ENCODE measurements at regions not wholly inside any gene's neighbourhood (a gene's known extent, or its start where the extent isn't known, plus 50 kb on each side); places are given as distances from the start of the nearest gene placed in this dataset.
"Not testable (repeated sequence)": the region's sequence is repeated elsewhere in the genome, so short reads cannot be mapped to it uniquely, and the experiment has no call there.

DNA sequence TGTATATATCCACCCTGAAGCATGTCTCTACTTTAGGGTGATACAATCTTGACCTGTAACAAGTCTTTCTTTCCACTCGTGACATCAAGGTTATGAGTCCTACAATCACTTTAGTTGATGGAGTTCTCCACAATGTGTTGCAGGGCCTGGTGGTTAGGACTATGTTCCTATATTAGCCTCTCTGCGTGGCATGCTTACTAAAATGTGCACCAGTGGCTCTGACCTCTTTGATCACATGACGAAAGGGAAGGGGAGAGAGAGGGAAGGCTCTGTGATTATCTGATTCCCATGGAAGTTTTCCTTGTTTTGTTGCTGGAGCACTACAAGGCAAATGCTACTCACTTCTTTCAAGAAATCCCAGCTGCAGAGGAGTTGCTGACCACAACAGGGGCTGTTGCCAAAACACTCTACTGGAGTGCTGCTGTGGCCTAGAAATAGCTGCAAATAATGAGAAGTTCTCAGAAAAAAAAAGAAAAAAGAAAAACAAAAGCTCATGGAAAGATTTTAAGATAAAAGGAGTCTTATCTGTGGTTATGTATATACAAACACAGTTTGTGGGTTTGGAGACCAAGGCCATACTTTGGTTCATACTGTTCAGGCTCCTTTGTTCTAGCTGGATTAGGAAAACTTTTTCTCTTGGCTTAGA is 272.8 kb upstream of the MMADHC start:
- peak; percentile 44 for DNase-seq (ENCODE audit: low spot score)

GRCh38 chr2:149858901-149859634 is 271.5 kb upstream of the MMADHC start:
- DNase-seq (ENCODE audit: low spot score): no peak

- no peak for DNase-seq (ENCODE audit: low spot score)
Measured at GRCh38 chr2:149858216-149858615, 270.6 kb upstream of the MMADHC start.

- DNase-seq (ENCODE audit: low spot score): no peak
Measured at GRCh38 chr2:149857344-149857743, 269.8 kb upstream of the MMADHC start.

- not testable (repeated sequence) for DNase-seq (ENCODE audit: low spot score)
Measured at GRCh38 chr2:149855859-149856258, 268.3 kb upstream of the MMADHC start.

- no peak for DNase-seq (ENCODE audit: low spot score)
Measured at GRCh38 chr2:149849591-149849990, 262.0 kb upstream of the MMADHC start.

DNA sequence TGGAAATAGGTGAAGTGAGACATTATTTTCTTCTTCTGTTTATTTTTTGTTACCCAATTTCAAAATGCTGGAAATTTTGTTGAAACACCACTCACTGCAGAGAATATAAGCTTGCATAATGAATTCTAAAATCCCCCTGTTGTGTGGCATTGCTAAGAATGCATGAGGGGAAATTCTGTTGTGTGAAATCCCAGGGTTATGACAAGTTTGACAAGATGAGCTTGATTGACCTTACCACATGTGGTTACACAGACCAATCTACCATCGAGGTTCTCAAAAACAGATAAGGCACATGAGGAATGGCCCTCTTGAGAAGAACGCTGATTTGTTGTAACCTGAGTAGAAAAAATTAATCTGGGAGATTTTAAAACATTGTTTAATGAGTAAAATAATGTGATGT is 261.6 kb upstream of the MMADHC start:
- no peak for DNase-seq (ENCODE audit: low spot score)

DNA sequence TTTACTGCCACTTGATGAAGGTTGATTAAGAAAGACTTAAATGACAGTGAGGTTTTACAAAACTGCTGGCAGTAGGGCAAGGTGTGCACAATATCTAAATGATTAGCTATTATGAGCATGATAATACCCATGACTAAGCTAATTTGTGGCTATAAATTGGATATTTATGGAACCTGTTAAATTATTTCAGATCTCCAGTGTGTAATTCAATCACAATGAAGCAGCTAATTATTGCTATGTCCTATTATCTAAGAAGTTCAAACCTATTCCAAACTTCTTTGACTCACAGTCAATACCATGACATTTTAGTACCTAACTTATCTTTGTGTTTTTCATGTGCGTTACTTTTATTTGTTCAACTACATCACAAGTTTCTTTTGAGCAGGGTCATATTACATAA is 253.8 kb upstream of the MMADHC start:
- no peak for DNase-seq (ENCODE audit: low spot score)

DNA sequence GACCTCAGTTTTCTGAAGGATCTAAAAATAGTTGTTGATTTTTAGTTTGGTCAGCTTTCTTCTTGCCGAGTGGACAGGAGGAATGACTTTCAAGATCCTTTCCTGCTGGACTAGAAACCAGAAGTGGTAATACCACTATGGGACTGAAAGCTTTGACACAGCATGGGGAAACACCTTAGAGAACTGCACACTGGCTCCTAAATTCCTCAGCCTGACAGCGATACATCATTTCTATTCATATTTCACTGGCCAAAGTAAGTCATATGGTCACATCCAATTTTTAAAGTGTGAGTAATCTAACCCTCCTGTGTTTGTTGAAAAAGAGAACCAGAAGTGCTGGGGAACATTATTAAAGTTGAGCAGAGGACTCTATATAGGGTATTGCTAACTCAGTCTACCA is 244.7 kb upstream of the MMADHC start:
- no peak for DNase-seq (ENCODE audit: low spot score)

DNA sequence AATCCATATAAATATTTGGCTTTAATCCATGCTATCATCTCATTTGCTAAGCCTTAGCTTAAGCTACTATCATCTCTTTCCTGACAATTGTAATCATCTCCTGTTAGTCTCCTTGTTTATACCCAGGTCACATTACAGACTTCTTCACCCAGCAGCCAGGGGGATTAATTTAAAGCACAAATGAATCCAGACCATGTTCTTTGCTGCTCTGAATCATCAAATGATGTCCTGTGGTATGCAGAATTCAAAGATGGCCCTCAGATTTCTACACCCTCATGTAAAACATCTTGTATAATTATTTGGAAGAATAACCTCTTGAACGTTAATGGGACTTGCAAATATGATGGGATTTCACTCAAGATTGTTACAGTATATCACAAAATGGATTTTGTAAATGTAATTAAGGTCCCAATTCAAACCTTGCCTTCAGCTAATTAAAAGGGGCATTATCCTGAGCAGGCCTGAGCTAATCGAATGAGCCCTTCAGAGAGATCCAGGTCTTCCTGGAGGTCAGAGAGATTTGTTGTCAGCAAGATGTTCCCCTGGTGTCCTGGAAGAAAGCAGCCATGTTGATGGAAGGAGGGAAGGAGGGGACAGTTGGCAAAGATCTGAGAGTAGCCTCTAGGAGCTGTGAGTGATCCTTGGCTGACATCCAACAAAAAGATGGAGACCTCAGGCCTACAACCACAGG is 241.1 kb upstream of the MMADHC start:
- DNase-seq (ENCODE audit: low spot score): no peak

DNA sequence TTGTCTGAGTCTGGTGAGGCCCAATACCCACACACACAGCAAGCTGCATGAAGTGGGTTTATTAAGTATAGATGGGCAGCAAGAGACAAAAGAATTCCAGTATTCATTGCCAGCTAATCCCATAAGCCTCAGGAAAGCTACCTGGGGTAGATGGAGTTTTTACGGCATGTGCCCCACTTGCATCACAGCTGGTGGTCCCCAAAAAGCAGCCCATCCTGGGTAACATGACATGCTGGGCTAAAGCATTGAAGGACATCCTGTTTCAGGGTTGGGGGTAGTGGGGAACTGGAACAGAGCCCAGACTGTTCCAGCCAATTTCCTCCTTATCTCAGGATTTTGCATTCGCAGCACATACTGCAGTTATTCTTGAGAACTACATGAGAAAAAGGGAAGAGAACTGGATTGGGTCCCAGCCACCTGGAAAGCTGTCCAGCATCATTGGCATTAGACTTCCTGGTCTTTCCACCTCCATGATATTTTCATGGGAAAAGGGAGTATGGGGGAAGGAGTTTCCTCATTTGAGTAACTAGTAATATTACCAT is 240.1 kb upstream of the MMADHC start:
- DNase-seq (ENCODE audit: low spot score): no peak

GRCh38 chr2:149826471-149827125 is 239.0 kb upstream of the MMADHC start:
- DNase-seq (ENCODE audit: low spot score): no peak

GRCh38 chr2:149825473-149825872 is 237.9 kb upstream of the MMADHC start:
- DNase-seq (ENCODE audit: low spot score): no peak

DNA sequence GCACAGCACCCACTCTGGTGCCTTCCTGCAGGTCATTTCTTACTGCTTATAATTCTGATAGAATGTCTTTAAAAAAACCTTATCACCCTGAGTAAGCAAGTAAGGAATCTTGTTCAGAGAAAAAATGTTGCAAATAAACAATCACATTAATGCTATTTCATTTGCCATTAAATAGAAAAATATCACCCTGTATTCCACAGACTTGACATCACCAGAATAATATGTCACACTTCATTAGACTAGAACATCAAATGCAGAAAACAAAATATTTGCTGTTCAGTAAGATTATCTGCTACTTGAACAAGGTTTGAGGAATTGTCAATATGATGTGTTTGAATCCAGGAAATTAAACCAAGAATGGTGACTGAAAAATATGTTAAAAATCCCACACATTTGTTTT is 236.6 kb upstream of the MMADHC start:
- DNase-seq (ENCODE audit: low spot score): no peak

GRCh38 chr2:149819356-149819957 is 231.9 kb upstream of the MMADHC start:
- DNase-seq (ENCODE audit: low spot score): no peak

DNA sequence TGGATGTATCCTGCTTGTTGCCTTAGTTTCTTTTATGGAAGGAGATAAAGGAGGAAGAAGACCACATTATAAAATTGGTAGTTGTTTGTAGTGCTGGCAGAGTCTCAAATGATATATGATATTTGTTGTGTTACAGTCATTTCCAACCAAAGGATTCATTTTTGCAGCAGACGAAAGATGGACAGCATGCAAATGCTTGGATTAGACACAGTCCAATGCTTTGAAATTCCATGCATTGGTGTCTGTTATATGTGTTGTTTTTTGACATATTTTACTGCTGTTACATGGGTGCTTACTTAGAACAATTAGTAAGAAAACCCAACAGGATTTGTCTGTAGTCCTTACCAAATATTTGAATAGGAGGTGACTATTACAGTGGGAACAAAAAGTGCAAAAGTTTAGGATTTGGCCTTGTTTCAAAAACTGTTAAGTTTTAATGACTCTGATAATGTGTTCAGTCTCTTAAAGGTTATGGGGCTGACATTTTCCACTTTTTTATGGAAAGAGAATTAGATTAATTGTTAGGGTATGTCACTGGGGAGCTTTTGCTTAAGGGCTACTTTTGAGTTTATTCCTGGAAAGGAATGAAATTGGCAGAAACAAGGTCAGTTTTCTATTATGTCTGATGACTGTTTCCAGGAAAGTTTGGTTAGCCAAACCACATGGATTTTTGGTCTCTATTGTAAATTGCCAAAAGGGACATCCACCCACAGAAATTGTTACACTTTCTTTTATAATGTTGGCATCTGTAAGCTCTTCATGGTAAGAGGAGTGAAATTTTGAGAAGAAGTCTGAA is 229.4 kb upstream of the MMADHC start:
- DNase-seq (ENCODE audit: low spot score): no peak

DNA sequence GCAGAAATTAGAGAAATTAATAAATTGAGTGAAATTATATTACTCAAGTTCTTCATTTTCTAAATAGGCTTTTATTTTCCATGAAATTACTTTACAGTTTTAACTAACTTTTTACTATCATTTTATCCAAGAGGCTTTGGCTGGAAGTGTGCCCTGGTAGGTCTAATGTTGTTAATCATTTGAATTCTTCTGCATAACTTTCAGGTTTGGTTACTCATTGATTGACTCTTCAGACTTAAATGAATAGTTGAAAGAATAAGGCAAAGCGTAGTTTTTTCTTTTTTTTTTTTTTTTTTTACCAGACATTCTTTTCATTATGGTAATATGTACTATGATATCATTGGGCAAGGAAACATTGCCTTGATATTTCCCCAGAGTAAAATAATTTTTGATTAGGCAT is 228.4 kb upstream of the MMADHC start:
- DNase-seq (ENCODE audit: low spot score): no peak

- no peak for DNase-seq (ENCODE audit: low spot score)
Measured at GRCh38 chr2:149814901-149815300, 227.3 kb upstream of the MMADHC start.

- DNase-seq (ENCODE audit: low spot score): no peak
Measured at GRCh38 chr2:149814049-149814448, 226.5 kb upstream of the MMADHC start.

GRCh38 chr2:149808556-149808955 is 221.0 kb upstream of the MMADHC start:
- no peak for DNase-seq (ENCODE audit: low spot score)

- DNase-seq (ENCODE audit: low spot score): no peak
Measured at GRCh38 chr2:149806651-149807050, 219.1 kb upstream of the MMADHC start.

All from AG08396 (cell line).